ENCODE measurements at regions not wholly inside any gene's neighbourhood (a gene's known extent, or its start where the extent isn't known, plus 50 kb on each side); places are given as distances from the start of the nearest gene placed in this dataset.

GRCh38 chr19:33898062-33898677 is 101.5 kb downstream of the KCTD15 start:
- no peak overlapping the region for H4K91ac ChIP-seq (ENCODE audit: low read depth, low read length, poor library complexity)
- H4K8ac ChIP-seq (ENCODE audit: low read depth, low read length) = no peak overlapping the region

GRCh38 chr19:33900817-33901216 is 104.1 kb downstream of the KCTD15 start:
- no peak overlapping the region for H3K4me2 ChIP-seq (ENCODE audit: insufficient read depth, low read length, poor library complexity, severe bottlenecking)
- H3K4me3 ChIP-seq (ENCODE audit: low read length in 2 of 2) = no peak overlapping the region
- no peak for DNase-seq (ENCODE audit: low spot score)
- H3K9me3 ChIP-seq (replicated peaks in 1 of 2; ENCODE audit: control insufficient read depth in 2 of 2, insufficient read depth in 1 of 2, low read depth in 1 of 2, low read length in 2 of 2) = peaks cover 2 to 6% of the 10 kb centered on the region in 2 donors
- no peak overlapping the region for H3K23ac ChIP-seq (ENCODE audit: low read depth, low read length, poor library complexity)
- H3K4me1 ChIP-seq (ENCODE audit: control insufficient read depth in 2 of 2, insufficient read depth in 1 of 2, low read depth in 1 of 2, low read length in 2 of 2) = peaks cover 6% of the 10 kb centered on the region in 2 donors
- no peak overlapping the region for H2BK12ac ChIP-seq (ENCODE audit: low read length)
- no peak overlapping the region for H2AFZ ChIP-seq (ENCODE audit: low read length)
- H4K91ac ChIP-seq (ENCODE audit: low read depth, low read length, poor library complexity) = no peak overlapping the region
- H3K27me3 ChIP-seq (ENCODE audit: control insufficient read depth in 3 of 3, insufficient read depth in 3 of 3, low read depth in 1 of 3, low read length in 3 of 3) = peaks cover 0 to 19% (median 10%) of the 10 kb centered on the region in 3 experiments
- no peak overlapping the region for H4K8ac ChIP-seq (ENCODE audit: low read depth, low read length)
- no peak overlapping the region for H2BK5ac ChIP-seq (ENCODE audit: low read length)
- no peak overlapping the region for H2AK5ac ChIP-seq (ENCODE audit: low read depth, low read length)
- no peaks in the 10 kb centered on the region for H3K79me1 ChIP-seq (ENCODE audit: low read depth, low read length)
- no peak overlapping the region for H3K4ac ChIP-seq (ENCODE audit: low read length)
- no peak overlapping the region for H2BK15ac ChIP-seq (ENCODE audit: low read length)
- H2BK120ac ChIP-seq (ENCODE audit: low read depth, low read length) = no peak overlapping the region
- WGBS, 2 donors (ENCODE audit: extremely low coverage in 2 of 2, insufficient read length in 2 of 2, insufficient replicate concordance in 1 of 2) = no CpG with 5 or more reads among the region's 3 CpGs
- H3K18ac ChIP-seq (ENCODE audit: low read length) = no peak overlapping the region
- H3K36me3 ChIP-seq (replicated peaks in 1 of 2; ENCODE audit: control insufficient read depth in 2 of 2, insufficient read depth in 2 of 2, low read length in 2 of 2) = no peaks in the 10 kb centered on the region
- no peak overlapping the region for H3K14ac ChIP-seq (ENCODE audit: low read length)
- no peak overlapping the region for H3K27ac ChIP-seq (replicated peaks; ENCODE audit: low read length)
- no peak overlapping the region for H3K9ac ChIP-seq (ENCODE audit: low read depth, low read length, poor library complexity)

More at GRCh38 chr19:33898062-33898677, 101.5 kb downstream of the KCTD15 start:
- no peaks in the 10 kb centered on the region for H3K36me3 ChIP-seq (replicated peaks in 1 of 2; ENCODE audit: control insufficient read depth in 2 of 2, insufficient read depth in 2 of 2, low read length in 2 of 2)
- H3K79me1 ChIP-seq (ENCODE audit: low read depth, low read length) = no peaks in the 10 kb centered on the region
- no peaks in the 10 kb centered on the region for H3K4me1 ChIP-seq (ENCODE audit: control insufficient read depth in 2 of 2, insufficient read depth in 1 of 2, low read depth in 1 of 2, low read length in 2 of 2)
- H3K27ac ChIP-seq (replicated peaks; ENCODE audit: low read length) = no peak overlapping the region
- no peak overlapping the region for H2AK5ac ChIP-seq (ENCODE audit: low read depth, low read length)
- no peak overlapping the region for H3K4me2 ChIP-seq (ENCODE audit: insufficient read depth, low read length, poor library complexity, severe bottlenecking)
- H3K9ac ChIP-seq (ENCODE audit: low read depth, low read length, poor library complexity) = no peak overlapping the region
- no peak overlapping the region for H3K14ac ChIP-seq (ENCODE audit: low read length)
- no peak overlapping the region for H3K23ac ChIP-seq (ENCODE audit: low read depth, low read length, poor library complexity)
- peaks cover 2 to 6% of the 10 kb centered on the region in 2 donors for H3K9me3 ChIP-seq (replicated peaks in 1 of 2; ENCODE audit: control insufficient read depth in 2 of 2, insufficient read depth in 1 of 2, low read depth in 1 of 2, low read length in 2 of 2)
- no peak overlapping the region for H3K4me3 ChIP-seq (ENCODE audit: low read length in 2 of 2)
- no peak overlapping the region for H3K4ac ChIP-seq (ENCODE audit: low read length)
- no peak overlapping the region for H3K18ac ChIP-seq (ENCODE audit: low read length)
- no peak overlapping the region for H2BK120ac ChIP-seq (ENCODE audit: low read depth, low read length)
- no peak for DNase-seq (ENCODE audit: low spot score)
- H2BK15ac ChIP-seq (ENCODE audit: low read length) = no peak overlapping the region
- no peak overlapping the region for H2BK5ac ChIP-seq (ENCODE audit: low read length)
- no peak overlapping the region for H2BK12ac ChIP-seq (ENCODE audit: low read length)
- no peak overlapping the region for H2AFZ ChIP-seq (ENCODE audit: low read length)
- H3K27me3 ChIP-seq (ENCODE audit: control insufficient read depth in 3 of 3, insufficient read depth in 3 of 3, low read depth in 1 of 3, low read length in 3 of 3) = peaks cover 0 to 6% (median 0%) of the 10 kb centered on the region in 3 experiments

GRCh38 chr19:33902395-33902794 is 105.7 kb downstream of the KCTD15 start:
- no peak overlapping the region for H2BK12ac ChIP-seq (ENCODE audit: low read length)
- no peaks in the 10 kb centered on the region for H3K36me3 ChIP-seq (replicated peaks in 1 of 2; ENCODE audit: control insufficient read depth in 2 of 2, insufficient read depth in 2 of 2, low read length in 2 of 2)
- H3K4me1 ChIP-seq (ENCODE audit: control insufficient read depth in 2 of 2, insufficient read depth in 1 of 2, low read depth in 1 of 2, low read length in 2 of 2) = peaks cover 6 to 8% of the 10 kb centered on the region in 2 donors
- H2BK5ac ChIP-seq (ENCODE audit: low read length) = no peak overlapping the region
- peaks cover 0 to under 1% of the 10 kb centered on the region in 2 donors for H3K9me3 ChIP-seq (replicated peaks in 1 of 2; ENCODE audit: control insufficient read depth in 2 of 2, insufficient read depth in 1 of 2, low read depth in 1 of 2, low read length in 2 of 2)
- no peak for DNase-seq (ENCODE audit: low spot score)
- no peak overlapping the region for H3K9ac ChIP-seq (ENCODE audit: low read depth, low read length, poor library complexity)
- no peak overlapping the region for H2AFZ ChIP-seq (ENCODE audit: low read length)
- no peak overlapping the region for H3K14ac ChIP-seq (ENCODE audit: low read length)
- H2BK120ac ChIP-seq (ENCODE audit: low read depth, low read length) = no peak overlapping the region
- H4K8ac ChIP-seq (ENCODE audit: low read depth, low read length) = no peak overlapping the region
- peaks cover 8 to 32% (median 23%) of the 10 kb centered on the region in 3 experiments for H3K27me3 ChIP-seq (ENCODE audit: control insufficient read depth in 3 of 3, insufficient read depth in 3 of 3, low read depth in 1 of 3, low read length in 3 of 3)
- no peak overlapping the region for H3K23ac ChIP-seq (ENCODE audit: low read depth, low read length, poor library complexity)
- no peaks in the 10 kb centered on the region for H3K79me1 ChIP-seq (ENCODE audit: low read depth, low read length)
- no peak overlapping the region for H3K4me2 ChIP-seq (ENCODE audit: insufficient read depth, low read length, poor library complexity, severe bottlenecking)
- H3K18ac ChIP-seq (ENCODE audit: low read length) = no peak overlapping the region
- WGBS, 2 donors (ENCODE audit: extremely low coverage in 2 of 2, insufficient read length in 2 of 2, insufficient replicate concordance in 1 of 2) = no CpG with 5 or more reads among the region's 3 CpGs
- H3K27ac ChIP-seq (replicated peaks; ENCODE audit: low read length) = no peak overlapping the region
- H2AK5ac ChIP-seq (ENCODE audit: low read depth, low read length) = no peak overlapping the region
- no peak overlapping the region for H4K91ac ChIP-seq (ENCODE audit: low read depth, low read length, poor library complexity)
- no peak overlapping the region for H3K4ac ChIP-seq (ENCODE audit: low read length)
- H3K4me3 ChIP-seq (ENCODE audit: low read length in 2 of 2) = no peak overlapping the region
- no peak overlapping the region for H2BK15ac ChIP-seq (ENCODE audit: low read length)

GRCh38 chr19:33902802-33903488 is 106.3 kb downstream of the KCTD15 start:
- no peak overlapping the region for H3K18ac ChIP-seq (ENCODE audit: low read length)
- no peak overlapping the region for H2BK12ac ChIP-seq (ENCODE audit: low read length)
- H2BK15ac ChIP-seq (ENCODE audit: low read length) = no peak overlapping the region
- no CpG with 5 or more reads among the region's 22 CpGs for WGBS, 2 donors (ENCODE audit: extremely low coverage in 2 of 2, insufficient read length in 2 of 2, insufficient replicate concordance in 1 of 2)
- peaks cover 8 to 37% (median 28%) of the 10 kb centered on the region in 3 experiments for H3K27me3 ChIP-seq (ENCODE audit: control insufficient read depth in 3 of 3, insufficient read depth in 3 of 3, low read depth in 1 of 3, low read length in 3 of 3)
- H3K79me1 ChIP-seq (ENCODE audit: low read depth, low read length) = no peaks in the 10 kb centered on the region
- no peak overlapping the region for H3K27ac ChIP-seq (replicated peaks; ENCODE audit: low read length)
- no peak overlapping the region for H3K4me2 ChIP-seq (ENCODE audit: insufficient read depth, low read length, poor library complexity, severe bottlenecking)
- H2BK120ac ChIP-seq (ENCODE audit: low read depth, low read length) = no peak overlapping the region
- no peak overlapping the region for H3K9ac ChIP-seq (ENCODE audit: low read depth, low read length, poor library complexity)
- H3K36me3 ChIP-seq (replicated peaks in 1 of 2; ENCODE audit: control insufficient read depth in 2 of 2, insufficient read depth in 2 of 2, low read length in 2 of 2) = no peaks in the 10 kb centered on the region
- no peak overlapping the region for H3K14ac ChIP-seq (ENCODE audit: low read length)
- H3K4me1 ChIP-seq (ENCODE audit: control insufficient read depth in 2 of 2, insufficient read depth in 1 of 2, low read depth in 1 of 2, low read length in 2 of 2) = peaks cover 6 to 8% of the 10 kb centered on the region in 2 donors
- no peaks in the 10 kb centered on the region for H3K9me3 ChIP-seq (replicated peaks in 1 of 2; ENCODE audit: control insufficient read depth in 2 of 2, insufficient read depth in 1 of 2, low read depth in 1 of 2, low read length in 2 of 2)
- H2BK5ac ChIP-seq (ENCODE audit: low read length) = no peak overlapping the region
- DNase-seq (ENCODE audit: low spot score) = no peak
- no peak overlapping the region for H3K23ac ChIP-seq (ENCODE audit: low read depth, low read length, poor library complexity)
- no peak overlapping the region for H2AFZ ChIP-seq (ENCODE audit: low read length)
- H4K8ac ChIP-seq (ENCODE audit: low read depth, low read length) = no peak overlapping the region
- H3K4me3 ChIP-seq (ENCODE audit: low read length in 2 of 2) = no peak overlapping the region
- H4K91ac ChIP-seq (ENCODE audit: low read depth, low read length, poor library complexity) = no peak overlapping the region
- no peak overlapping the region for H3K4ac ChIP-seq (ENCODE audit: low read length)
- no peak overlapping the region for H2AK5ac ChIP-seq (ENCODE audit: low read depth, low read length)
